Sigmoid colon (tissue), 6 donors: ENCODE measurements at regions not wholly inside any gene's neighbourhood (a gene's known extent, or its start where the extent isn't known, plus 50 kb on each side); places are given as distances from the start of the nearest gene placed in this dataset.

Experiments
- DNase-seq: peaks from one replicate; pipeline ENCODE4 v3.0.0-alpha.2; 2019
- H3K27ac ChIP-seq, 4 donors: fragments of 200-600 bp; sonication (generic); one replicate each; pipeline ENCODE4 v1.5.1; 2016 to 2019; ENCODE audit warnings: mild to moderate bottlenecking in 1 of 4
- H3K27me3 ChIP-seq, 3 donors: fragments of 200-600 bp; sonication (generic); one replicate each; pipeline ENCODE4 v1.5.1; 2019; ENCODE audit warnings: mild to moderate bottlenecking in 1 of 3
- H3K36me3 ChIP-seq, 4 donors: fragments of 200-600 bp; sonication (generic); one replicate each; pipeline ENCODE4 v1.5.1; 2016 to 2019
- H3K4me1 ChIP-seq, 4 donors: fragments of 200-600 bp; sonication (generic); one replicate each; pipeline ENCODE4 v1.5.1; 2017 to 2019
- H3K4me3 ChIP-seq, 4 donors: fragments of 200-600 bp; sonication (generic); one replicate each; pipeline ENCODE4 v1.5.1; 2017 to 2019; ENCODE audit warnings: mild to moderate bottlenecking in 2 of 4, moderate library complexity in 1 of 4
- H3K9me3 ChIP-seq, 4 donors: fragments of 200-600 bp in 3 of 4; sonication (generic) in 3 of 4; one replicate each; pipeline versions ENCODE4 v1.5.1 to v1.6.1; 2013 to 2019
- CTCF ChIP-seq, 4 experiments: fragments of 450-650 bp in 3 of 4; fragments of 200-600 bp in 1 of 4; IDR thresholded peaks; one replicate each; pipeline ENCODE4 v1.5.1; 2016 to 2019; ENCODE audit warnings: antibody characterized with exemption in 4 of 4, mild to moderate bottlenecking in 3 of 4, moderate library complexity in 2 of 4
- EP300 ChIP-seq, 4 donors: sonication (generic); formaldehyde crosslinking; IDR thresholded peaks; one replicate each; pipeline ENCODE4 v1.6.1; 2017; ENCODE audit warnings: antibody characterized with exemption in 4 of 4
- POLR2A ChIP-seq, 2 donors: fragments of 450-650 bp; IDR thresholded peaks; one replicate each; pipeline ENCODE4 v1.6.1; 2016; ENCODE audit warnings: antibody characterized with exemption in 2 of 2, mild to moderate bottlenecking in 2 of 2, moderate library complexity in 2 of 2
- POLR2AphosphoS5 ChIP-seq, 4 donors: sonication (generic); formaldehyde crosslinking; IDR thresholded peaks; one replicate each; pipeline ENCODE4 v1.6.1; 2017; ENCODE audit warnings: antibody characterized with exemption in 4 of 4
- WGBS, 2 donors: extraction: QIAGEN DNeasy Blood & Tissue Kit; methylation state at CpG; one replicate each; pipeline ENCODE4 v1.1.7; 2013; 5-methylcytosine and 5-hydroxymethylcytosine counted together
- intact Hi-C: fragments of 100-400 bp; cut with DNase I; formaldehyde crosslinking; loops from one replicate; pipeline ENCODE4 v1.15.1; 2023
- donor health status: healthy with polysubstance abuse.
- donor health status: healthy.

DNA sequence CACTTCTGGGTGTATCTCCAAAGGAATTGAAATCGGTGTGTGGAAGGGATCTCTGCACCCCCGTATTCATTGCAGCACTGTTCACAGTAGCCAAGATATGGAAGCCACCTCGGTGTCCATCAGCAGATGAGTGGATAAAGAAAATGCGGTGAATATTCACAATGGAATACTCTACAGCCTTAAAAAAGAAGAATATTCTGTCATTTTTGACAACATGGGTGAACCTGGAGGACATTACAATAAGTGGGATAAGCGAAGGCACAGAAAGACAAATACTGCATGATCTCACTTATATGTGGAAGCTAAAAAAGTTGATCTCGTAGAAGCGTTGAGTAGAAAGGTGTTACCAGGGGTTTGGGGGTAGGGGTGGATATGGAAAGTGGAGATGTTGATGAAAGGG lies 111.9 kb downstream of the BEGAIN start:
- H3K27me3 ChIP-seq = no peaks in the 10 kb centered on the region
- H3K9me3 ChIP-seq = no peaks in the 10 kb centered on the region
- no peak for TF ChIP-seq POLR2AphosphoS5 (IDR thresholded peaks at IDR 0.05)
- no peak for TF ChIP-seq EP300 (IDR thresholded peaks at IDR 0.05)
- TF ChIP-seq CTCF (IDR thresholded peaks at IDR 0.05) = no peak
- TF ChIP-seq POLR2A (IDR thresholded peaks at IDR 0.05) = no peak
- no peak for DNase-seq
- intact Hi-C loops = no loop called here
- H3K4me1 ChIP-seq = no peaks in the 10 kb centered on the region
- no peak overlapping the region for H3K4me3 ChIP-seq
- WGBS, 2 donors = 97 to 98% methylated on average over 7 of the region's 7 CpGs
- peaks cover 0 to under 1% (median 0%) of the 10 kb centered on the region in 4 donors for H3K36me3 ChIP-seq
- no peak overlapping the region for H3K27ac ChIP-seq

DNA sequence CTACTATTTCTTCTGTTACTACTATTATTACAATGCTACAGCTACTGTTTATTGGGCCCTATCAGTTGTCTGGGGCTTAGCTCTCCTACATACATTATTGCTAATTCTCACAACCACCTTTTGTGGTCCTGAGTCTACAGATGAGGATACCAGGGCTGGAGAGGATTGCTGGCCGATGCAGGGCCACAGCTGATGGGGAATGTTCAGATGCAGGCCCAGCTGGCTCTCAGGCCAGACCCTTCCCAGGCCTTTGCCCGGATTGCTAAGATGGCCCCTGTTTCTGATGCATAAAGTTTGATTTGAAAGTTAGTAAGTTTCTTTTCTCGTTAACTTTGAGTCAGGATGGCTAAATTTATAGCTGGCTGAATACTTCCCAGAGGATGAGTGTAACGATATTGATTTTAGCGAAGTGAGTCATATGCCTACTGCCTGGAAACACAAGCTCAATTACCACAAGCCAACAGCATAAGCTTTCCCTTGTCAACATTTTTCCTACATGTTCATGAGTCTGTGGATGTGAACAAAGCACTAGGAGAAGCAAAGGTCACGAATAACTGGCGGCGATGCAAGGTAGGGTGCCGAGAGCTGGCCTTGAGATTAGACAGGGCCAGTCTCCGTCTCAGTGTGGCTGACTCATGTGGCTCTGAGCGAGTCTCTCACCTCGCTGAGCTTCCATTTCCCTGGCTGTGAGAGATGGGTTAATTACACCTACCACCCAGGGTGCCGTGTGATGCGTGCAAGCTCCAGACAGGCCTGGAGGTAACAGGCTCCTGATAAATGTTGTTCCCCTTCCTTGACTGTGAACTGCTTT lies 111.0 kb downstream of the BEGAIN start:
- Histone ChIP-seq H3K4me3 (no peak overlapping the region), H3K27me3 (no peaks in the 10 kb centered on the region), H3K4me1 (no peaks in the 10 kb centered on the region), H3K36me3 (no peaks in the 10 kb centered on the region), H3K9me3 (no peaks in the 10 kb centered on the region), H3K27ac (no peak overlapping the region)
- 60 to 82% methylated on average over 14 of the region's 14 CpGs for WGBS, 2 donors
- intact Hi-C loops = no loop called here
- no peak for TF ChIP-seq POLR2AphosphoS5 (IDR thresholded peaks at IDR 0.05)
- no peak for TF ChIP-seq EP300 (IDR thresholded peaks at IDR 0.05)
- TF ChIP-seq CTCF (IDR thresholded peaks at IDR 0.05) = no peak
- TF ChIP-seq POLR2A (IDR thresholded peaks at IDR 0.05) = no peak
- DNase-seq = no peak

DNA sequence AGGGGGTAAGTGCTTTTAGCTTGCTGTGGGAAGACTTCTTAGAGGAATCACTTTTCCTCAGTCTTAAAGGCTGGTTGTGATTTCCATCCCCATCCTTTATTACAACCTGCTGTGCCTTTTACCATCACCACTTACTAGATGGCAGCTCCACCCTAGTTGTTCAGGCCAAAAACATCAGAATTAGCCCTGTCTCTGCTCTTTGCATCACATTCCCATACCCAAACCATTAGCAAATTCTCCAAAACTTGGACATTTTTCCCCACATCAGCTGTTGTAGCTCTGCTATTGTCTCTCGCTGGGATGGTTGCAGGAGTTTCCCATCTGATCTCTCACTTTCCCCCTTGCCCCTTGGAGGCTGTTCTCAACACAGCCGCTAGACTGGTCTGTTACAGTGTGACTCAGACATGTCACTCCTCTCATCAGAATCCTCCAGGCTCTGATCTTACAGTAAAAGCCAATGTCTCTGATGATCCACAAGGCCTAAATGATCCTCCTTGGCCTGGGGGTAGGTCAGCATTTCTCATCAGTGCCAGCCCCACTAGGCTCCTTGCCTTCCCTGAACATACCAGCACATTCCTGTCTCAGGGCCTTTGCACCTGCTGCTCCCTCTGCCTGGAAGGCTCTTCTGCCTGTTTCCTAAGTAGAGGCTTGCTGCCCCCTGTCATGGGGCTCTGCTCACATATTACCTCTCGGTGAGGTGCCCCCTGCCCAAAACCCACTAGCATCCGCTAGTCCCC lies 102.5 kb downstream of the BEGAIN start:
- intact Hi-C loops = no loop called here
- Histone ChIP-seq H3K4me1 (no peaks in the 10 kb centered on the region), H3K4me3 (no peak overlapping the region), H3K36me3 (peaks cover 0 to 11% (median 4%) of the 10 kb centered on the region in 4 donors), H3K27ac (no peak overlapping the region), H3K27me3 (no peaks in the 10 kb centered on the region), H3K9me3 (no peaks in the 10 kb centered on the region)
- no peak for TF ChIP-seq POLR2AphosphoS5 (IDR thresholded peaks at IDR 0.05)
- TF ChIP-seq EP300 (IDR thresholded peaks at IDR 0.05) = no peak
- no peak for TF ChIP-seq POLR2A (IDR thresholded peaks at IDR 0.05)
- no peak for TF ChIP-seq CTCF (IDR thresholded peaks at IDR 0.05)
- 95 to 96% methylated on average over 4 of the region's 4 CpGs for WGBS, 2 donors
- DNase-seq = no peak

GRCh38 chr14:100486025-100486828 lies 101.0 kb downstream of the BEGAIN start:
- Histone ChIP-seq H3K4me3 (no peak overlapping the region), H3K9me3 (no peaks in the 10 kb centered on the region), H3K36me3 (peaks cover 0 to 11% (median 4%) of the 10 kb centered on the region in 4 donors), H3K27me3 (no peaks in the 10 kb centered on the region), H3K27ac (no peak overlapping the region), H3K4me1 (no peaks in the 10 kb centered on the region)
- no peak for DNase-seq
- TF ChIP-seq POLR2AphosphoS5 (IDR thresholded peaks at IDR 0.05) (no peak), CTCF (IDR thresholded peaks at IDR 0.05) (no peak), EP300 (IDR thresholded peaks at IDR 0.05) (no peak), POLR2A (IDR thresholded peaks at IDR 0.05) (no peak)
- 48 to 76% methylated on average over 21 of the region's 21 CpGs for WGBS, 2 donors
- intact Hi-C loops = no loop called here
